ENCODE measurements at regions not wholly inside any gene's neighbourhood (a gene's known extent, or its start where the extent isn't known, plus 50 kb on each side); places are given as distances from the start of the nearest gene placed in this dataset.
A peak's percentile ranks its signal among the peaks of the same experiment; 100 is the strongest.

- H3K9ac ChIP-seq (ENCODE audit: extremely low read depth, insufficient read length, low read length) = no peak overlapping the region
- no peak overlapping the region for H2BK20ac ChIP-seq (ENCODE audit: low read depth, low read length, poor library complexity, severe bottlenecking)
- Mint-ChIP-seq H3K27me3 (ENCODE audit: low read depth) (0 out of 2 replicates have a peak, but pooled peaks cover 3% of the 10 kb centered on the region), H3K4me1 (peaks cover 20 to 23% of the 10 kb centered on the region in 2 experiments), H3K9me3 (peaks cover 13 to 16% of the 10 kb centered on the region in 2 experiments), H3K36me3 (ENCODE audit: insufficient read depth in 1 of 3, low read depth in 3 of 3) (peaks cover 4 to 21% (median 11%) of the 10 kb centered on the region in 3 experiments; a peak in 6 of 7 replicates), H3K4me3 (no peak overlapping the region), H3K27ac (peak overlapping the region in 1 of 3 experiments; percentile 74; a peak in 3 of 7 replicates)
- no peak overlapping the region for H4K8ac ChIP-seq (replicated peaks; ENCODE audit: insufficient read length, low read depth, low read length)
- WGBS (ENCODE audit: extremely low coverage, insufficient read length, low lambda C conversion rate) = no CpG with 5 or more reads among the region's 4 CpGs
- H3K4me2 ChIP-seq (ENCODE audit: insufficient read depth, insufficient read length, low read length) = no peak overlapping the region
- H3T11ph ChIP-seq (ENCODE audit: low read length) = no peak overlapping the region
- no peak overlapping the region for H3K23ac ChIP-seq (ENCODE audit: insufficient read length, low read depth, low read length)
- H2BK12ac ChIP-seq (ENCODE audit: insufficient read length, low read depth, low read length) = no peak overlapping the region
- H3K79me1 ChIP-seq (ENCODE audit: insufficient read depth, low read depth, low read length, poor library complexity, severe bottlenecking) = no peaks in the 10 kb centered on the region
- H3K56ac ChIP-seq (ENCODE audit: insufficient read length, low read depth, low read length) = no peak overlapping the region
- H2BK5ac ChIP-seq (ENCODE audit: insufficient read length, low read length) = no peak overlapping the region
- no peak for DNase-seq
- H4K20me1 ChIP-seq (ENCODE audit: control insufficient read depth, insufficient read depth, insufficient read length) = no peaks in the 10 kb centered on the region
- peaks cover 13% of the 10 kb centered on the region for H3K9me3 ChIP-seq (ENCODE audit: control insufficient read depth, low read depth, low read length)
- no peak overlapping the region for H3K18ac ChIP-seq (ENCODE audit: insufficient read length, low read depth, low read length)
- H2BK15ac ChIP-seq (ENCODE audit: low read depth, low read length) = no peak overlapping the region
- TF ChIP-seq, protein P1, sequence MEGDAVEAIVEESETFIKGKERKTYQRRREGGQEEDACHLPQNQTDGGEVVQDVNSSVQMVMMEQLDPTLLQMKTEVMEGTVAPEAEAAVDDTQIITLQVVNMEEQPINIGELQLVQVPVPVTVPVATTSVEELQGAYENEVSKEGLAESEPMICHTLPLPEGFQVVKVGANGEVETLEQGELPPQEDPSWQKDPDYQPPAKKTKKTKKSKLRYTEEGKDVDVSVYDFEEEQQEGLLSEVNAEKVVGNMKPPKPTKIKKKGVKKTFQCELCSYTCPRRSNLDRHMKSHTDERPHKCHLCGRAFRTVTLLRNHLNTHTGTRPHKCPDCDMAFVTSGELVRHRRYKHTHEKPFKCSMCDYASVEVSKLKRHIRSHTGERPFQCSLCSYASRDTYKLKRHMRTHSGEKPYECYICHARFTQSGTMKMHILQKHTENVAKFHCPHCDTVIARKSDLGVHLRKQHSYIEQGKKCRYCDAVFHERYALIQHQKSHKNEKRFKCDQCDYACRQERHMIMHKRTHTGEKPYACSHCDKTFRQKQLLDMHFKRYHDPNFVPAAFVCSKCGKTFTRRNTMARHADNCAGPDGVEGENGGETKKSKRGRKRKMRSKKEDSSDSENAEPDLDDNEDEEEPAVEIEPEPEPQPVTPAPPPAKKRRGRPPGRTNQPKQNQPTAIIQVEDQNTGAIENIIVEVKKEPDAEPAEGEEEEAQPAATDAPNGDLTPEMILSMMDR (conservative IDR thresholded peaks at IDR 0.05) = no peak
- H3K14ac ChIP-seq (ENCODE audit: insufficient read depth, low read length) = no peak overlapping the region
- no peak overlapping the region for H2AK5ac ChIP-seq (ENCODE audit: insufficient read length, low read length)
- no peaks in the 10 kb centered on the region for H3K79me2 ChIP-seq (ENCODE audit: insufficient read depth, low read length)
- no peaks in the 10 kb centered on the region for H3K23me2 ChIP-seq (ENCODE audit: insufficient read length, low read depth, low read length, poor library complexity, severe bottlenecking)
- H2BK120ac ChIP-seq (ENCODE audit: low read depth, low read length, poor library complexity, severe bottlenecking) = no peak overlapping the region
- no peaks in the 10 kb centered on the region for H3K4me1 ChIP-seq (ENCODE audit: insufficient read depth, low read length)
- H3K27ac ChIP-seq (ENCODE audit: insufficient read length, low read depth, low read length) = no peak overlapping the region
- no peak overlapping the region for H3K4ac ChIP-seq (ENCODE audit: low read depth, low read length)
- H3K27me3 ChIP-seq (ENCODE audit: insufficient read depth, low read length) = no peaks in the 10 kb centered on the region
- no peak overlapping the region for H2AFZ ChIP-seq (ENCODE audit: low read length)
- H4K91ac ChIP-seq (ENCODE audit: insufficient read length, low read depth, low read length) = no peak overlapping the region
- no peak overlapping the region for H4K5ac ChIP-seq (ENCODE audit: insufficient read length, low read depth, low read length)
Observed at GRCh38 chr6:14443629-14444268, 326.2 kb downstream of the CD83 start.
